WI38 (cell line): ENCODE measurements at regions not wholly inside any gene's neighbourhood (a gene's known extent, or its start where the extent isn't known, plus 50 kb on each side); places are given as distances from the start of the nearest gene placed in this dataset.
A peak's percentile ranks its signal among the peaks of the same experiment; 100 is the strongest.

Experiments
- H3K4me3 ChIP-seq: 2 replicates; pipeline ENCODE4 v1.5.1; 2011; ENCODE audit warnings: low read depth, mild to moderate bottlenecking, control low read depth, low read length
- TF ChIP-seq, protein P1 (sequence below): IDR thresholded peaks from 2 replicates; pipeline ENCODE4 v1.5.1; 2012; ENCODE audit warnings: low read depth, mild to moderate bottlenecking, control low read depth, low read length

- TF ChIP-seq, protein P1, sequence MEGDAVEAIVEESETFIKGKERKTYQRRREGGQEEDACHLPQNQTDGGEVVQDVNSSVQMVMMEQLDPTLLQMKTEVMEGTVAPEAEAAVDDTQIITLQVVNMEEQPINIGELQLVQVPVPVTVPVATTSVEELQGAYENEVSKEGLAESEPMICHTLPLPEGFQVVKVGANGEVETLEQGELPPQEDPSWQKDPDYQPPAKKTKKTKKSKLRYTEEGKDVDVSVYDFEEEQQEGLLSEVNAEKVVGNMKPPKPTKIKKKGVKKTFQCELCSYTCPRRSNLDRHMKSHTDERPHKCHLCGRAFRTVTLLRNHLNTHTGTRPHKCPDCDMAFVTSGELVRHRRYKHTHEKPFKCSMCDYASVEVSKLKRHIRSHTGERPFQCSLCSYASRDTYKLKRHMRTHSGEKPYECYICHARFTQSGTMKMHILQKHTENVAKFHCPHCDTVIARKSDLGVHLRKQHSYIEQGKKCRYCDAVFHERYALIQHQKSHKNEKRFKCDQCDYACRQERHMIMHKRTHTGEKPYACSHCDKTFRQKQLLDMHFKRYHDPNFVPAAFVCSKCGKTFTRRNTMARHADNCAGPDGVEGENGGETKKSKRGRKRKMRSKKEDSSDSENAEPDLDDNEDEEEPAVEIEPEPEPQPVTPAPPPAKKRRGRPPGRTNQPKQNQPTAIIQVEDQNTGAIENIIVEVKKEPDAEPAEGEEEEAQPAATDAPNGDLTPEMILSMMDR = no peak
- no peak overlapping the region for H3K4me3 ChIP-seq
These were observed 430.3 kb downstream of the ZNF536 start for GRCh38 chr19:30802424-30803013.

DNA sequence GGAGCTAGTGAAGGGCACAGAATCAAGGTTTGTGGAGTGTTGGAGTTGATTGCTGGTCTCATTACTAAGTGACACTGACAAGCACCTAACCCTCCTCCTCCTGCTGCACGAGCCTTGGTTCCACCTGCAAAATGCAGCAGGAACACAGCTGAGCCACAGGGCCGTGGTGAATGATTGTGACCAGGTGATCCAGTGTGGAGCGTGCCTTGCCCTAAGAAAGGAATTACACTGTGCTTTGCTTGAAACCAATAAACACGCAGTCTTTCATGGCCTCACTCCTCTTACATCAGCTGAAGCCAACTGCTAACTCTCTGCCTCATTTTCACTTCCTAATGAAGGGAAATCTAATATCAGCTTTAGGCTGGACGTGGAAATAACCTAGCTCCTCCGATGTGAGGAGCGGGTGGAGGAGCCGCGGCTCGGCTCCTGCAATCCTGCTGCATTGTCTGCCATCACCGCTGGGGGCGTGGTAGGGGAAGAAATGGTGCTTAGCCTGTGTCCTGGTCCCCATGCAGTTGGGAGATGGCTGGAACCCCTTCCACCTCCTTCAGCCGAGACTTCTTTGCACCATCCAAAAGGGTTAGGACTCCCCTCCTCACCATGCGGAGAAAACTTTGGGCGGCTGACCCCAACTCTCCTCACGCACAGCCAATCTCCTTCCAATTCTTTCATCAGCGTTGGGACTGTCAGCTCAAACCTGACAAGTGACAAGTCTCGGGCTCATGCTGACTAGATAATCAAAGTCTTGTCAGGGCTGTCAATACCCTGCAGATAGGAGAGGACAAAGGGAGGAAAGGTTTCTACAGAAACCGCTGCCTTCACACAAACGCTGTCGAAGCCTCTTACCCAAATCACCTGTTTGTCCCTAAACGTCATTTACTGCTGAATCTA lies 427.9 kb downstream of the ZNF536 start:
- H3K4me3 ChIP-seq = no peak overlapping the region
- TF ChIP-seq, protein P1 = peak; percentile 19; the same call in 1 of the 2 replicates

GRCh38 chr19:30795727-30796126 lies 423.5 kb downstream of the ZNF536 start:
- H3K4me3 ChIP-seq = no peak overlapping the region
- TF ChIP-seq, protein P1 = no peak

DNA sequence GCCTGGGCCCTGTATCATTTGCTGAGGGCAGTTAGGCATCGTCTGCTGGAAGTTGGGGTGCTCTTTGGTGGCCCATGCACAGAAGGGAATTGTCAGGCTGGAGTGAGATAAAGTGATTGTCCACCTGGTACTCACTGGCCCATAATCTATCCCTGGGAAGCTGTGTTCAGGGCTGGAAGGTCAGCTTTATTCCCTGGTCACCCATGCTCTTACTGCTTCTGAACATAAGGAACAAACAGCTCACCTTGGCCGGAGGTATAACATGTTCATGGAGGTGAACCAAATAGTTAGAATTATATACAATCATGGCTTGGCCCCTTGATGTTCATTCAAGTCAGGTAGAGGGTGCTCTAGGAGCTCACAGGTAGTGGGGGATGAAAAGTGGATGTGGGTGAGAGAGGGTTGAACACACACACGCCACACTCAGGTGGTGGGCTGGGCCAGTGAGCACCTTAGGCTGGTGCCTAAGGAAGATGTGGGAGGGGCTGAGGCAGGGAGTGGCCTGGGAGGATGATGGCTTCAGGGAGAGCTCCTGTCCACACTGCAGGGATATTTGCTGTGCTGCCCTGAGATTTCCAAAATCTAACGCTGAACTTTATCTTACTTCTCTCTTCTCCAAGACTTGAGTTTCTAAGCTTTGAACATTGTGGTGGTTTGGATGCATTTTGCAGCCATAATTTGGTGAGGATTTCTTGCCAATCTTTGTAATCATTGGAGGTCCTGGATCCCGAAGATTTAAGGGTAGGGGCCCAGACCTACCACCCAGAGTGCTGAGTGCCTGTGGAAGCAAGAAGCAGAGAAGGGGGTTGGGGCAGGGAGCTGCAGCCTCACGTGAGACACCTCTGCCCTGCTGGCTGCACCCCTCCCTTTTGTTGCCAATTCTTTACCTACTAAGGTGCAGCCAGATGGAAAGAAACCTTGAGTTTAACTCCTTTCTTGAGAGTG lies 420.6 kb downstream of the ZNF536 start:
- TF ChIP-seq, protein P1 = no peak

DNA sequence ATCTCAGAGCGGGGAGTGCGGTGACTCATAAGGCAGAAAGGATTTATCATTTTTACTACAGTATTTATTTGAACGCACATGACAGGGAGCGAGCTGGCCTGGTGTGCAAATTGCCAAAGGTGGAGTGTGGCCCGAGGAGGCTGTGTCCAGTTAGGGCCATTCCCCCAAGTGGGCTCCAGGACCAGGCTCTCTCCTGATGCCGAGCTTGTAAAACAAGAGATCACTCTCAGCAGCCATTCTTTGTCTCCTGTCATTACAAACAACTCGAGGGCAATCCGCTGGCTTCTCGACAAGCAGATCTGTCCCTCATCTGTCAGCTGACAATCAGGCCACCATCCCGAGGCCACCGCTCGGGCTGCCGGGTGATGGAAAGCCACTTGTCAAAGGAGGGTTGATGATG lies 418.9 kb downstream of the ZNF536 start:
- TF ChIP-seq, protein P1 = no peak

More for the DNA sequence above, 420.6 kb downstream of the ZNF536 start:
- no peak overlapping the region for H3K4me3 ChIP-seq

DNA sequence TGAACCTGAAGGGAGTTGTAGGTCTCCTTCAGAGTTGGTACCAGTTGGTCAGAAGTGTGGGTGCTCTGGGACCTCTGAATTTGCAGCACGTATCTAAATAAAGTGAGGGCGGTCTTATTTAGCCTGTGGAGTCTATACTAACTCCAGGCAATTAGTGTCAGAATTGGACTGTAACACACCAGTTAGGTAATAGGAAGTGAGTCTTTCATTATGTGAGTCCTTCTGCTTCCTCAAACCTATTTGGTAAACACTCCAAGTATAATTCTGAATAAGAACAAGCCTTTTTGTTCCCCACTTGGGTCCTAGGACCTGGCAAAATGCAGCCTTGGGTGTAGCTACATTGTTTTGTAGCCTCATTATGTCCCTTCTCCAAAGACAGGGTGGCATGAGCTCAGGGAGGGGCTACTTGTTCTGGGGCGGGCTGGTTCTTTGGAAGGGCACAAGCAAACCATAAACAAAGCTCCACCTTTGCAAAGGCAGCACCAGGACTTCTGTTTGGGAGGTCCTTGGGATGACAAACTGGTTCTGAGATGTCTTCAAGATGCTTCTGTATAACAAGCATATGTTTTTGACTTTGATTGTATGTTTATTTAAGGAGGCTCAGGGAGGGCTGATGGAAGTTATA lies 418.0 kb downstream of the ZNF536 start:
- no peak overlapping the region for H3K4me3 ChIP-seq
- TF ChIP-seq, protein P1 = no peak

More for the DNA sequence above, 418.9 kb downstream of the ZNF536 start:
- no peak overlapping the region for H3K4me3 ChIP-seq
